Gastroesophageal sphincter (tissue), 3 donors: ENCODE measurements at regions not wholly inside any gene's neighbourhood (a gene's known extent, or its start where the extent isn't known, plus 50 kb on each side); places are given as distances from the start of the nearest gene placed in this dataset.

Experiments used
- CTCF ChIP-seq, 4 experiments: fragments of 200-600 bp in 2 of 4; fragments of 450-650 bp in 2 of 4; sonication (generic) in 1 of 4; IDR thresholded peaks; one replicate each; pipeline ENCODE4 v1.5.1; 2017 to 2019; ENCODE audit warnings: antibody characterized with exemption in 4 of 4, mild to moderate bottlenecking in 2 of 4, moderate library complexity in 2 of 4
- POLR2A ChIP-seq, 2 donors: fragments of 450-650 bp; IDR thresholded peaks; one replicate each; pipeline ENCODE4 v1.6.1; 2017; ENCODE audit warnings: antibody characterized with exemption in 2 of 2, mild to moderate bottlenecking in 2 of 2, moderate library complexity in 1 of 2

- TF ChIP-seq POLR2A (IDR thresholded peaks at IDR 0.05) (no peak), CTCF (IDR thresholded peaks at IDR 0.05) (no peak)
Observed at GRCh38 chr5:173466227-173466626, 138.0 kb upstream of the STC2 start.
